Uterus (tissue), 3 donors: ENCODE measurements at regions not wholly inside any gene's neighbourhood (a gene's known extent, or its start where the extent isn't known, plus 50 kb on each side); places are given as distances from the start of the nearest gene placed in this dataset. TPM values are rescaled to one million over a fixed set of nuclear protein-coding genes. Genes with fewer than 3 reads are reported as not detected.
"Not testable (repeated sequence)": the region's sequence is repeated elsewhere in the genome, so short reads cannot be mapped to it uniquely, and the experiment has no call there.

Experiments used
- DNase-seq, 2 donors: peaks; one replicate each; pipeline ENCODE4 v3.0.0-alpha.2; 2019 to 2020
- H3K27ac ChIP-seq, 2 donors: fragments of 200-600 bp; sonication (generic); 1 replicate in 1 of 2; 2 replicates in 1 of 2; pipeline ENCODE4 v1.5.1; 2016 to 2018
- H3K27me3 ChIP-seq, 2 donors: fragments of 200-600 bp; sonication (generic); one replicate each; pipeline ENCODE4 v1.5.1; 2018 to 2019; ENCODE audit warnings: control low read depth in 1 of 2
- H3K36me3 ChIP-seq, 2 donors: fragments of 200-600 bp; sonication (generic); one replicate each; pipeline ENCODE4 v1.5.1; 2019; ENCODE audit warnings: control low read depth in 1 of 2
- H3K4me1 ChIP-seq, 2 donors: fragments of 200-600 bp; sonication (generic); one replicate each; pipeline ENCODE4 v1.5.1; 2018 to 2019; ENCODE audit warnings: control low read depth in 1 of 2
- H3K4me3 ChIP-seq, 2 donors: fragments of 200-600 bp; sonication (generic); 1 replicate in 1 of 2; 2 replicates in 1 of 2; pipeline ENCODE4 v1.5.1; 2018 to 2019; ENCODE audit warnings: mild to moderate bottlenecking in 1 of 2
- H3K9me3 ChIP-seq, 2 donors: fragments of 200-600 bp; sonication (generic); one replicate each; pipeline ENCODE4 v1.5.1; 2019; ENCODE audit warnings: control low read depth in 1 of 2
- POLR2A ChIP-seq, 2 donors: fragments of 450-650 bp; IDR thresholded peaks; one replicate each; pipeline ENCODE4 v1.6.1; 2016; ENCODE audit warnings: antibody characterized with exemption in 2 of 2, mild to moderate bottlenecking in 1 of 2, moderate library complexity in 1 of 2
- intact Hi-C: fragments of 100-400 bp; cut with DNase I; formaldehyde crosslinking; loops from one replicate; pipeline ENCODE4 v1.15.1; 2023; ENCODE audit warnings: low total_unique reads
- small RNA-seq: library from RNA; depleted of rRNA; stranded (forward); fragments of <200 nt; gene quantifications from one replicate; pipeline ENCODE3, GENCODE V24; 2016
- TF ChIP-seq, protein P1 (sequence below), 4 experiments: fragments of 200-600 bp in 2 of 4; fragments of 450-650 bp in 2 of 4; sonication (generic) in 2 of 4; IDR thresholded peaks; one replicate each; pipeline ENCODE4 v1.5.1; 2016 to 2019; ENCODE audit warnings: antibody characterized with exemption in 4 of 4, mild to moderate bottlenecking in 2 of 4, moderate library complexity in 1 of 4
- donor health status: DM: yes; HTN: yes; CAD: no.

DNA sequence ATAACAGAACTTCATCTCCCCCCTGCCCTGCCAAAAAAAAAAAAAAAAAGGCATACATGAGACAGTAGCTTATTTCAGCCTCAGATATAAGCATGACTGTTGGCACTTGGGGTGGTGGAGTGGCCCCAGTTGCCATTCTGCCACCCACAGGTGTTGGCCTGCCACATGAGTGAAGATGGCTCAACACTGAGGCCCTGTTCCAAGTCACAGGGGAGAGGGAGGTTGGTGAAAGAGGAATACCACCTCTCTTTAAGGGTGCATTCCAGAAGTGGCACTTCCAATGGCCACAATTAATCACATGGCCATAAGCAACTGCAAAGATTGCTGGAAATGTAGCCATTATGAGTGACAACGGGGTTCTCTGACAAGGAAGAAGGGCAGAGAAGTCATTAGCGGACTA lies 61.9 kb upstream of the JARID2 start:
- TF ChIP-seq, protein P1, sequence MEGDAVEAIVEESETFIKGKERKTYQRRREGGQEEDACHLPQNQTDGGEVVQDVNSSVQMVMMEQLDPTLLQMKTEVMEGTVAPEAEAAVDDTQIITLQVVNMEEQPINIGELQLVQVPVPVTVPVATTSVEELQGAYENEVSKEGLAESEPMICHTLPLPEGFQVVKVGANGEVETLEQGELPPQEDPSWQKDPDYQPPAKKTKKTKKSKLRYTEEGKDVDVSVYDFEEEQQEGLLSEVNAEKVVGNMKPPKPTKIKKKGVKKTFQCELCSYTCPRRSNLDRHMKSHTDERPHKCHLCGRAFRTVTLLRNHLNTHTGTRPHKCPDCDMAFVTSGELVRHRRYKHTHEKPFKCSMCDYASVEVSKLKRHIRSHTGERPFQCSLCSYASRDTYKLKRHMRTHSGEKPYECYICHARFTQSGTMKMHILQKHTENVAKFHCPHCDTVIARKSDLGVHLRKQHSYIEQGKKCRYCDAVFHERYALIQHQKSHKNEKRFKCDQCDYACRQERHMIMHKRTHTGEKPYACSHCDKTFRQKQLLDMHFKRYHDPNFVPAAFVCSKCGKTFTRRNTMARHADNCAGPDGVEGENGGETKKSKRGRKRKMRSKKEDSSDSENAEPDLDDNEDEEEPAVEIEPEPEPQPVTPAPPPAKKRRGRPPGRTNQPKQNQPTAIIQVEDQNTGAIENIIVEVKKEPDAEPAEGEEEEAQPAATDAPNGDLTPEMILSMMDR (IDR thresholded peaks at IDR 0.05), result no peak
- TF ChIP-seq POLR2A (IDR thresholded peaks at IDR 0.05), result no peak
- H3K4me1 ChIP-seq, result no peaks in the 10 kb centered on the region
- no peak for DNase-seq
- H3K27ac ChIP-seq, result no peak overlapping the region
- no peaks in the 10 kb centered on the region for H3K27me3 ChIP-seq
- intact Hi-C loops, result no loop called here
- no peaks in the 10 kb centered on the region for H3K9me3 ChIP-seq
- no peak overlapping the region for H3K4me3 ChIP-seq
- H3K36me3 ChIP-seq, result no peaks in the 10 kb centered on the region

DNA sequence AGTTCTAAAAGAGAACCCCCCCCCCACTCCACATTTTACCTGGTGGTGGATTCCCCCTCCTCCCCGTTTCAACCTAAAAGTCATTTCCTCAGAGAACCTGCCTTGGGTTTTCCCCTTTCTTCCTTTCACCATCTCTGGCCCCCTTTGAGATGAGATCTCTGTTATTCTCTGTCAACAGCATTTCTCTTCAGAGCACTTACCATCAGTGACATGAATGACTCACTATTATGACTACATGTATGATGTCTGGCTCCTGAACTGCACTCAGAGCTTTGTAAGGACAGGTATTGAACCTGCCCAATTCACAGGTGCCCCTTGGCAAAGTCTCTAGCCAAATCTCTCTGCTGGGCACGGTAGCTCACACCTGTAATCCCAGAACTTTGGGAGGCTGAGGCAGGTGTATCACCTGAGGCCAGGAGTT lies 61.4 kb upstream of the JARID2 start:
- no peak overlapping the region for H3K4me3 ChIP-seq
- no peak overlapping the region for H3K27ac ChIP-seq
- no peaks in the 10 kb centered on the region for H3K4me1 ChIP-seq
- no peaks in the 10 kb centered on the region for H3K27me3 ChIP-seq
- H3K9me3 ChIP-seq, result no peaks in the 10 kb centered on the region
- no peaks in the 10 kb centered on the region for H3K36me3 ChIP-seq
- no peak for DNase-seq
- intact Hi-C loops, result no loop called here
- TF ChIP-seq POLR2A (IDR thresholded peaks at IDR 0.05), result no peak
- TF ChIP-seq, protein P1 (IDR thresholded peaks at IDR 0.05), result no peak

DNA sequence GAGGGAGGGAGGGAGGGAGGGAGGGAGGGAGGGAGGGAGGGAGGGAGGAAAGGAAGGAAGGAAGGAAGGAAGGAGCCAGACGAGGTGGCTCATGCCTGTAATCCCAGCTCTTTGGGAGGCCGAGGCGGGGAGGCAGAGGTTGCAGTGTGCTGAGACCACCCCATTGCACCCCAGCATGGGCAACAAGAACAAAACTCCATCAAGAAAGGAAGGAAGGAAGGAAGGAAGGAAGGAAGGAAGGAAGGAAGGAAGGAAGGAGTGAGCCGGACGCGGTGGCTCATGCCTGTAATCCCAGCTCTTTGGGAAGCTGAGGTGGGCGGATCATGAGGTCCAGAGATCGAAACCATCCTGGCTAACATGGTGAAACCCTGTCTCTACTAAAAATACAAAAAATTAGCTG lies 60.8 kb upstream of the JARID2 start:
- H3K4me3 ChIP-seq, H3K36me3 ChIP-seq, H3K27me3 ChIP-seq, intact Hi-C loops, DNase-seq, H3K27ac ChIP-seq, H3K4me1 ChIP-seq, H3K9me3 ChIP-seq: not testable (repeated sequence)

DNA sequence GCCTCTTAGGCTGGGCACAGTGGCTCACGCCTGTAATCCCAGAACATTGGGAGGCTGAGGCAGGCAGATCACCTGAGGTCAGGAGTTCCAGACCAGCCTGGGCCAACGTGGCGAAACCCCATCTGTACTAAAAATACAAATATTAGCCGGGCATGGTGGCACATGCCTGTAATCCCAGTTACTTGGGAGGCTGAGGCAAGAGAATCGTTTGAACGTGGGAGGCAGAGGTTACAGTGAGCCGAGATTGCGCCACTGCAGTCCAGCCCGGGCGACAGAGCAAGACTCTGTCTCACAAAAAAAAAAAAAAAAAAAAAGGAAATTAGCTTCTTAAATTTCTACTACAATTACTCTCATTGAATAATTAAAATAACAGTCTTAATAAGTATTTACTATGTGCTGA lies 52.4 kb upstream of the JARID2 start:
- not testable (repeated sequence) for H3K9me3 ChIP-seq, H3K36me3 ChIP-seq

DNA sequence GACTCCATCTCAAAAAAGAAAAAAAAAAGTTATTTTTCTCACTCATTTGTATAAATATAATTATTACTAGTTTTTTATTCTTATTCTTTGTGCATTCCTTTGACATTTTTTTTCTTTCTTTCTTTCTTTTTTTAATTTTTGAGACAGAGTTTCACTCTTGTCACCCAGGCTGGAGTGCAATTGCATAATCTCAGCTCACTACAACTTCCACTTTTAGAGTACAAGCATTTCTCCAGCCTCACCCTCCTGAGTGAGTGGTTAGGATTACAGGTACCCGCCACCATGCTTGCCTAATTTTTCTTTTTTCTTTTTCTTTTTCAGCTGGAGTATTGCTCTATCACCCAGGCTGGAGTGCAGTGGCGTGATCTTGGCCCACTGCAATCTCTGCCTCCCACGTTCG lies 51.4 kb upstream of the JARID2 start:
- no peak for DNase-seq
- no peak overlapping the region for H3K27ac ChIP-seq
- H3K4me3 ChIP-seq, result no peak overlapping the region
- no peaks in the 10 kb centered on the region for H3K4me1 ChIP-seq
- intact Hi-C loops, result no loop called here
- no peaks in the 10 kb centered on the region for H3K27me3 ChIP-seq
- H3K36me3 ChIP-seq, result no peaks in the 10 kb centered on the region
- no peaks in the 10 kb centered on the region for H3K9me3 ChIP-seq
- no peak for TF ChIP-seq POLR2A (IDR thresholded peaks at IDR 0.05)
- TF ChIP-seq, protein P1 (IDR thresholded peaks at IDR 0.05), result no peak

More for the DNA sequence above, 52.4 kb upstream of the JARID2 start:
- H3K4me3 ChIP-seq, H3K27me3 ChIP-seq, intact Hi-C loops, H3K4me1 ChIP-seq, DNase-seq, H3K27ac ChIP-seq: not testable (repeated sequence)

Small RNAs in the stretch of these regions (small RNA-seq; reads per million reads assigned to genes)
- not detected for gene RN7SL332P
- not detected for gene RNU6-793P
